ENCODE measurements at regions not wholly inside any gene's neighbourhood (a gene's known extent, or its start where the extent isn't known, plus 50 kb on each side); places are given as distances from the start of the nearest gene placed in this dataset.
A peak's percentile ranks its signal among the peaks of the same experiment; 100 is the strongest.

DNA sequence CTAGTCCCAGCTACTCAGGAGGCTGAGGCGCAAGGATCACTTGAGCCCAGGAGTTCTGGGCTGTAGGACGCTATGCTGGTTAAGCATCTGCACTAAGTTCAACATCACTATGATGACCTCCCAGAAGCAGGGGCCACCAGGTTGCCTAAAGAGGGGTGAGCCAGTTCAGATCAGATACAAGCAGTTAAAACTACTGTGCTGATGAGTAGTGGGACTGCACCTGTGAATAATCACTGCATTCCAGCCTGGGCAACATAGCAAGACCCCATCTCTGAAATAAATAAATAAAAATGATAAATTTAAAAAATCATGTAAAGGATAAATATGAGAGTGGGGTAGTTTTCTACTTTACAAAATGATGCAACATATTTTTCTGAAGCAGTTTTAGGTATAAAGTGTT lies 106.5 kb downstream of the TMEM170B start:
- Histone ChIP-seq H3K27me3 (ENCODE audit: control insufficient read depth in 2 of 2, insufficient read depth in 2 of 2, low read length in 2 of 2) (no peaks in the 10 kb centered on the region), H3K4me3 (ENCODE audit: low read length) (no peak overlapping the region), H3K9me3 (ENCODE audit: control insufficient read depth in 2 of 3, low read length in 3 of 3) (no peaks in the 10 kb centered on the region), H3K27ac (ENCODE audit: low read depth, low read length) (no peak overlapping the region), H3K36me3 (ENCODE audit: control insufficient read depth in 2 of 3, insufficient read depth in 3 of 3, low read length in 3 of 3) (no peaks in the 10 kb centered on the region), H3K4me1 (ENCODE audit: control insufficient read depth in 2 of 2, insufficient read depth in 2 of 2, low read length in 2 of 2) (no peaks in the 10 kb centered on the region)
- intact Hi-C loops (cut with micrococcal nuclease) = no loop called here
- CTCF ChIA-PET = interaction anchor here (1.1 kb wide), 1 partner anchor 9 kb away, joined by 3 read pairs; no protein-coding TSS in a partner anchor
- Mint-ChIP-seq H3K36me3 (no peaks in the 10 kb centered on the region), H3K4me1 (no peaks in the 10 kb centered on the region), H3K4me3 (no peak overlapping the region), H3K9me3 (peaks cover 0 to 6% (median 0%) of the 10 kb centered on the region in 11 donors), H3K27ac (no peak overlapping the region), H3K27me3 (peaks cover 0 to 13% (median 0%) of the 10 kb centered on the region in 5 donors)
- POLR2A ChIA-PET = no interaction called here
- no peak for ATAC-seq
- no peak for DNase-seq

DNA sequence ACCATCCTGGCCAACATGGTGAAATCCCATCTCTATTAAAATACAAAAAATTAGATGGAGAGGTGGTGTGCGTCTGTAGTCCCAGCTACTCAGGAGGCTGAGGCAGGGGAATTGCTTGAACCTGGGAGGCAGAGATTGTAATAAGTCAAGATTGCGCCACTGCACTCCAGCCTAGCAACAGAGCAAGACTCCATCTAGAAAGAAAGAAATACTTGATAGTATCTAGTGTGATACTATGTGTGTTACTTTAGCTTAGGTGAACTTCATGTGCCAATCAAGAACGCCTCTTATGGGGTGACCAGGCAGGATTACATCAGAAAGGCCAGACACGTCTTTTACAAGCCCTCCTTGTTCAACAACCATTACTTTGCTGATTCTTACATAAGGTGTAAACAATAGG lies 107.1 kb downstream of the TMEM170B start:
- Histone ChIP-seq H3K27me3 (ENCODE audit: control insufficient read depth in 2 of 2, insufficient read depth in 2 of 2, low read length in 2 of 2) (no peaks in the 10 kb centered on the region), H3K4me3 (ENCODE audit: low read length) (no peak overlapping the region), H3K4me1 (ENCODE audit: control insufficient read depth in 2 of 2, insufficient read depth in 2 of 2, low read length in 2 of 2) (no peaks in the 10 kb centered on the region), H3K9me3 (ENCODE audit: control insufficient read depth in 2 of 3, low read length in 3 of 3) (no peaks in the 10 kb centered on the region), H3K36me3 (ENCODE audit: control insufficient read depth in 2 of 3, insufficient read depth in 3 of 3, low read length in 3 of 3) (no peaks in the 10 kb centered on the region), H3K27ac (ENCODE audit: low read depth, low read length) (no peak overlapping the region)
- Mint-ChIP-seq H3K9me3 (peaks cover 0 to 6% (median 0%) of the 10 kb centered on the region in 11 donors), H3K36me3 (no peaks in the 10 kb centered on the region), H3K4me1 (no peaks in the 10 kb centered on the region), H3K27ac (no peak overlapping the region), H3K27me3 (peaks cover 0 to 12% (median 0%) of the 10 kb centered on the region in 5 donors), H3K4me3 (no peak overlapping the region)
- ChIA-PET CTCF (no interaction called here), POLR2A (interaction anchor here (0.6 kb wide), 1 partner anchor 433 kb away, joined by 6 read pairs; no protein-coding TSS in a partner anchor)
- intact Hi-C loops (cut with micrococcal nuclease) = no loop called here
- DNase-seq (no peak), ATAC-seq (no peak)

DNA sequence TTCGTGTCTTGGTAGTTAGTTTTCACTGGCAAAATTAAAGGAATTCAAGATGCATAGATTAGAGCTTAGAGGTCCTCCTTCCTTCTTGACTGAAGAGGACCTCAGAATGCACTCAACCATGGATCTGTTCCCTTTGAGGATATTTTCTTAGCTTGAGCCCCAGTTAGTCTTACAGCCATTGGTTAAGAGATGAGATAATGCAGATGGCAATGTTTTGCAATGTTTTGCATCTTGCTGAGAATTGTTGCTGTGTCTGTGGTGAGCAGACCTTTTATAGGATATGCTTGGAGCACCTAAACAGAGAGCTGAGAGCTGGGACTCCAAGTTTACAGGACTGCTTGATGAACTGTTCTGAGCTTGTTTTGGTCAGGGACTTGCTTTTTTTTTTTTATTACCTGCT lies 107.5 kb downstream of the TMEM170B start:
- no peaks in the 10 kb centered on the region for H3K27me3 ChIP-seq (ENCODE audit: control insufficient read depth in 2 of 2, insufficient read depth in 2 of 2, low read length in 2 of 2)
- Mint-ChIP-seq H3K4me3 (no peak overlapping the region), H3K27ac (no peak overlapping the region), H3K36me3 (no peaks in the 10 kb centered on the region), H3K9me3 (peaks cover 0 to 6% (median 0%) of the 10 kb centered on the region in 11 donors), H3K27me3 (peaks cover 0 to 10% (median 0%) of the 10 kb centered on the region in 5 donors), H3K4me1 (no peaks in the 10 kb centered on the region)
- no peaks in the 10 kb centered on the region for H3K9me3 ChIP-seq (ENCODE audit: control insufficient read depth in 2 of 3, low read length in 3 of 3)
- ChIA-PET POLR2A (interaction anchor here (0.6 kb wide), 1 partner anchor 432 kb away, joined by 6 read pairs; no protein-coding TSS in a partner anchor), CTCF (no interaction called here)
- no peak overlapping the region for H3K4me3 ChIP-seq (ENCODE audit: low read length)
- intact Hi-C loops (cut with micrococcal nuclease) = no loop called here
- no peak overlapping the region for H3K27ac ChIP-seq (ENCODE audit: low read depth, low read length)
- DNase-seq (no peak), ATAC-seq (no peak)
- H3K4me1 ChIP-seq (ENCODE audit: control insufficient read depth in 2 of 2, insufficient read depth in 2 of 2, low read length in 2 of 2) = no peaks in the 10 kb centered on the region
- no peaks in the 10 kb centered on the region for H3K36me3 ChIP-seq (ENCODE audit: control insufficient read depth in 2 of 3, insufficient read depth in 3 of 3, low read length in 3 of 3)

DNA sequence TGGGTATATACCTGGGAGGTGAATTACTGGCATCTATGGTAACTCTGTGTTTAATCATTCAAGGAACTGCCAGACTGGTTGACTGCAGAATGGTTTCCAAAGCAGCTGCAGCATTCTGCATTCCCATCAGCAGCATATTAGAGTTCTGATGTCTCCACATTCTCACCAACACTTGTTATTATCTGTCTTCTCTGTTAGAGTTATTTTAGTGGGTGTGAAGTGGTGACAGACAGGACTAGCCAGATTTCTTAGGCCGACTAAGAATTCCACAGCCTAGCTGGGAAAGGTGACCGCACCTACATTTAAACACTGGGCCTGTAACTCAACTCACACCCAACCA lies 110.9 kb downstream of the TMEM170B start:
- H3K27ac ChIP-seq (ENCODE audit: low read depth, low read length) = no peak overlapping the region
- no peak overlapping the region for H3K27ac Mint-ChIP-seq
- DNase-seq = no peak
- CTCF ChIA-PET = no interaction called here
- intact Hi-C loops (cut with micrococcal nuclease) = no loop called here
- POLR2A ChIA-PET = no interaction called here
- peaks cover 0 to 7% (median 0%) of the 10 kb centered on the region in 5 donors for H3K27me3 Mint-ChIP-seq
- no peaks in the 10 kb centered on the region for H3K4me1 ChIP-seq (ENCODE audit: control insufficient read depth in 2 of 2, insufficient read depth in 2 of 2, low read length in 2 of 2)
- no peaks in the 10 kb centered on the region for H3K27me3 ChIP-seq (ENCODE audit: control insufficient read depth in 2 of 2, insufficient read depth in 2 of 2, low read length in 2 of 2)
- no peaks in the 10 kb centered on the region for H3K36me3 ChIP-seq (ENCODE audit: control insufficient read depth in 2 of 3, insufficient read depth in 3 of 3, low read length in 3 of 3)
- peaks cover 0 to 7% (median 0%) of the 10 kb centered on the region in 7 donors for H3K4me1 Mint-ChIP-seq
- no peak overlapping the region for H3K4me3 Mint-ChIP-seq
- H3K9me3 ChIP-seq (ENCODE audit: control insufficient read depth in 2 of 3, low read length in 3 of 3) = no peaks in the 10 kb centered on the region
- H3K36me3 Mint-ChIP-seq = no peaks in the 10 kb centered on the region
- ATAC-seq = no peak
- H3K4me3 ChIP-seq (ENCODE audit: low read length) = no peak overlapping the region
- H3K9me3 Mint-ChIP-seq = peaks cover 0 to 6% (median 0%) of the 10 kb centered on the region in 11 donors

DNA sequence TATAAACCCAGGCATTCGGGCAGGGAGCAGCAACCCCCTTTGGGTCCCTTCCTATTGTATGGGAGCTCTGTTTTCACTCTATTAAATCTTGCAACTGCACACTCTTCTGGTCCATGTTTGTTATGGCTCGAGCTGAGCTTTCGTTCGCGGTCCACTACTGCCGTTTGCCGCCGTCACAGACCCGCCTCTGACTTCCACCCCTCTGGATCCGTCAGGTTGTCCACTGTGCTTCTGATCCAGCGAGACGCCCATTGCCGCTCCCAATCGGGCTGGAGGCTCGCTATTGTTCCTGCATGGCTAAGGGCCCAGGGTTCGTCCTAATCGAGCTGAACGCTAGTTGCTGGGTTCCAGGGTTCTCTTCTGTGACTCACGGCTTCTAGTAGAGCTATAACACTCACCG lies 111.3 kb downstream of the TMEM170B start:
- H3K27ac ChIP-seq (ENCODE audit: low read depth, low read length) = no peak overlapping the region
- no peaks in the 10 kb centered on the region for H3K27me3 ChIP-seq (ENCODE audit: control insufficient read depth in 2 of 2, insufficient read depth in 2 of 2, low read length in 2 of 2)
- H3K27ac Mint-ChIP-seq = no peak overlapping the region
- H3K4me1 ChIP-seq (ENCODE audit: control insufficient read depth in 2 of 2, insufficient read depth in 2 of 2, low read length in 2 of 2) = no peaks in the 10 kb centered on the region
- CTCF ChIA-PET = no interaction called here
- no peak overlapping the region for H3K4me3 ChIP-seq (ENCODE audit: low read length)
- intact Hi-C loops (cut with micrococcal nuclease) = no loop called here
- no peaks in the 10 kb centered on the region for H3K36me3 Mint-ChIP-seq
- peaks cover 0 to 6% (median 0%) of the 10 kb centered on the region in 11 donors for H3K9me3 Mint-ChIP-seq
- POLR2A ChIA-PET = no interaction called here
- DNase-seq (no peak), ATAC-seq (no peak)
- H3K9me3 ChIP-seq (ENCODE audit: control insufficient read depth in 2 of 3, low read length in 3 of 3) = no peaks in the 10 kb centered on the region
- H3K4me3 Mint-ChIP-seq = no peak overlapping the region
- peaks cover 0 to 10% (median 0%) of the 10 kb centered on the region in 7 donors for H3K4me1 Mint-ChIP-seq
- peaks cover 0 to 7% (median 0%) of the 10 kb centered on the region in 5 donors for H3K27me3 Mint-ChIP-seq
- no peaks in the 10 kb centered on the region for H3K36me3 ChIP-seq (ENCODE audit: control insufficient read depth in 2 of 3, insufficient read depth in 3 of 3, low read length in 3 of 3)

DNA sequence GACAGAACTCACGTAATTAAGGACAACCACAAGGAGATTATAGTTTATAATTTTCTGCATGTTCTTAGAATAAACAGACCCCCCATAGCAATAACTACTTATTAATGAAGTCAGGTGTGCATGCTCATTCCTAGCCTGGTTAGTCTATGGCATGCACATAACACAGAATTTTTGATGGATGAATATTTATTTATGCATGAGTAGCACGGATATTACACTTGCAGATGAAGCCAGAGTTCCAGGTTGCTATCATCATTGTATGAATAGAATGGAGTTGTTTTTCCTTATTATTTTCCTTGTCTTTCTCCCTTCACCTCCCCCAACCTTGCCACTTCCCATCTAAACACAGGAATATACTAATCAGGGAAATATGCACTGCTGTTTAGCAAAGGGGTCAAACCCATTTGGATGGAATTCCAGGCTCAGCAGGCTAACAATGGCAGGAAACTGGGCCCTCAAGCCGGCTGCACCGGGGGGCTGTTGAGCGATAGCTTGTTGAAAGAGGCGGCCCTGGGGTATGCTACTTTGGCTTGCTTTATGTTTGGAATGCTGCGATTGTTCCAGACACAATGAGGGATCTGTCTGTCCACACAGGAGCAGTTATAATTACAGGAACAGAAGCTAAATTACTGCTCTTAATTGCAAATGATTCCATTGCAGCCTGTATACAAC lies 112.6 kb downstream of the TMEM170B start:
- no peaks in the 10 kb centered on the region for H3K36me3 Mint-ChIP-seq
- H3K36me3 ChIP-seq (ENCODE audit: control insufficient read depth in 2 of 3, insufficient read depth in 3 of 3, low read length in 3 of 3) = no peaks in the 10 kb centered on the region
- H3K9me3 Mint-ChIP-seq = peaks cover 0 to 6% (median 0%) of the 10 kb centered on the region in 11 donors
- POLR2A ChIA-PET = no interaction called here
- H3K27ac Mint-ChIP-seq = no peak overlapping the region
- H3K27me3 ChIP-seq (ENCODE audit: control insufficient read depth in 2 of 2, insufficient read depth in 2 of 2, low read length in 2 of 2) = no peaks in the 10 kb centered on the region
- H3K4me3 ChIP-seq (ENCODE audit: low read length) = no peak overlapping the region
- ATAC-seq (no peak), DNase-seq (no peak)
- H3K4me1 ChIP-seq (ENCODE audit: control insufficient read depth in 2 of 2, insufficient read depth in 2 of 2, low read length in 2 of 2) = no peaks in the 10 kb centered on the region
- intact Hi-C loops (cut with micrococcal nuclease) = loop anchor here in 1 of 2 donors (10.0 kb wide), 1 partner anchor 265 kb away; no protein-coding TSS in a partner anchor
- no peak overlapping the region for H3K4me3 Mint-ChIP-seq
- H3K4me1 Mint-ChIP-seq = peaks cover 0 to 17% (median 0%) of the 10 kb centered on the region in 7 donors
- no peaks in the 10 kb centered on the region for H3K9me3 ChIP-seq (ENCODE audit: control insufficient read depth in 2 of 3, low read length in 3 of 3)
- peaks cover 0 to 6% (median 0%) of the 10 kb centered on the region in 5 donors for H3K27me3 Mint-ChIP-seq
- CTCF ChIA-PET = no interaction called here
- no peak overlapping the region for H3K27ac ChIP-seq (ENCODE audit: low read depth, low read length)

DNA sequence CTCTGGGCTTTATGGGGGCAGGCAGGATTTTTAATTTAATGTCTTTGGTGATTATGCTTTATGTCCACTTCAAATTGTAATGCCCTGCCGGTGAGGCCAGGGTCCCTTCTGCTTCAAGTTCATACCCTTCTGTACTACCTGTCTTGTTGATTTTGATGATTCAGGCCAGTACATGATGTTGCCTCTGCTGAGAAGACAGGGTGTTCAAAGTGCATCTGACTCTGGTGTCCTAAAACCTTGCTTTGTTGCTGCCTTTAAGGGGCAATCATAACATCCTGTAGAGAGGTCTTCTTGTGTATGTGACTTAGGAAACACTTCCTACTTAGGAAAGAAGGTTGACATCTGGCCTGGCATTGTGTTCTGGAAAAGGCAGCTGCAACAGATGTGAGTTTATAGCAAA lies 113.2 kb downstream of the TMEM170B start:
- H3K36me3 ChIP-seq (ENCODE audit: control insufficient read depth in 2 of 3, insufficient read depth in 3 of 3, low read length in 3 of 3) = no peaks in the 10 kb centered on the region
- DNase-seq (no peak), ATAC-seq (no peak)
- Mint-ChIP-seq H3K27me3 (peaks cover 0 to under 1% (median 0%) of the 10 kb centered on the region in 5 donors), H3K4me3 (no peak overlapping the region), H3K9me3 (peaks cover 0 to 6% (median 0%) of the 10 kb centered on the region in 11 donors), H3K27ac (peak overlapping the region in 1 of 9 donors; percentile 20), H3K36me3 (no peaks in the 10 kb centered on the region), H3K4me1 (peaks cover 0 to 19% (median 2%) of the 10 kb centered on the region in 7 donors)
- ChIA-PET POLR2A (no interaction called here), CTCF (no interaction called here)
- H3K4me1 ChIP-seq (ENCODE audit: control insufficient read depth in 2 of 2, insufficient read depth in 2 of 2, low read length in 2 of 2) = peaks cover 0 to 3% of the 10 kb centered on the region in 2 donors
- intact Hi-C loops (cut with micrococcal nuclease) = loop anchor here in 1 of 2 donors (10.0 kb wide), 1 partner anchor 264 kb away; no protein-coding TSS in a partner anchor
- H3K27me3 ChIP-seq (ENCODE audit: control insufficient read depth in 2 of 2, insufficient read depth in 2 of 2, low read length in 2 of 2) = no peaks in the 10 kb centered on the region
- H3K9me3 ChIP-seq (ENCODE audit: control insufficient read depth in 2 of 3, low read length in 3 of 3) = no peaks in the 10 kb centered on the region
- no peak overlapping the region for H3K27ac ChIP-seq (ENCODE audit: low read depth, low read length)
- H3K4me3 ChIP-seq (ENCODE audit: low read length) = no peak overlapping the region

All from naive thymus-derived CD4-positive, alpha-beta T cell (primary cell).